ENCODE measurements at regions not wholly inside any gene's neighbourhood (a gene's known extent, or its start where the extent isn't known, plus 50 kb on each side); places are given as distances from the start of the nearest gene placed in this dataset.
A peak's percentile ranks its signal among the peaks of the same experiment; 100 is the strongest.

DNA sequence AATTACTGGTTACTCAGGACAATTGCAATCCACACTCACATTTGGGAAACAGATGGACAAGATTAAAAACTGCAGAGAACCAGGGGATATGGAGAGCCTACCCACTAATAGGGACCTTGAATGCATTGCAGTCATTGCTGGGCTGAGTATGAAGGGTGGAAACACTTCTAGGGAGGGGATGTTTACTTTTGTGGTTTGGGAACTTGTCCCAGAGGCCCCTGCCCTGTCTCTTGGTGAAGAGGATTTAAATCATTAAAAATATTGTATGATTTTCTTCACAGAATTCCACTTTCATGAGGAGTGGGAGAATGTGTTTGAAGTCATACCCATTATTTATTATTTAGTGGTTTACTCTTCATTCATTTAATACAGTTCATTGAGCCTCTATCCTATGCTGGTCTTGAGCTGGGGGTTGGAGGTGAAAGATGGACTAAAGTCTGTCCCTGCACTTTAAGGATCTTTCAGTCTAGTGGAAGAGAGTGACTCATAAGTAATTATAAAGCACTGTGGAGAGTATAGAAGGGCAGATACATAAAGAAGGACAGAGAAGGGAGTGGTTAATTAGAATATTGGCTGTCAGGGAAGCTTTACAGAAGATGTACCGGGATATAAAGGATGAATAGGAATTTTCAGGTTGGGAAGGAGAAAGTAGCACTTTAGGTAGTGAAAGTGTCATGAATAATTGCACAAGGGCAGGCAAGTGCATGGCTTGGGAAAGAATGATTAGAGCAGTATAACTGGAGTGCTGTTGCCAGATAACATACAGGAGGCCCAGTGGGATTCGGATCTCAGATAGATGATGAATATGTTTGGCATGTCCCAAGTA, 313.4 kb downstream of the LPIN1 start:
- Mint-ChIP-seq H3K27ac (peak overlapping the region in 1 of 2 donors; percentile 11), H3K27me3 (peaks cover 12 to 22% of the 10 kb centered on the region in 2 donors), H3K4me3 (peak overlapping the region; percentile 3), H3K36me3 (peaks cover 10% of the 10 kb centered on the region), H3K4me1 (ENCODE audit: low read depth in 2 of 2) (peaks cover 77 to 80% of the 10 kb centered on the region in 2 donors), H3K9me3 (no peaks in the 10 kb centered on the region)
- ATAC-seq (no peak), DNase-seq (ENCODE audit: low spot score) (no peak)

DNA sequence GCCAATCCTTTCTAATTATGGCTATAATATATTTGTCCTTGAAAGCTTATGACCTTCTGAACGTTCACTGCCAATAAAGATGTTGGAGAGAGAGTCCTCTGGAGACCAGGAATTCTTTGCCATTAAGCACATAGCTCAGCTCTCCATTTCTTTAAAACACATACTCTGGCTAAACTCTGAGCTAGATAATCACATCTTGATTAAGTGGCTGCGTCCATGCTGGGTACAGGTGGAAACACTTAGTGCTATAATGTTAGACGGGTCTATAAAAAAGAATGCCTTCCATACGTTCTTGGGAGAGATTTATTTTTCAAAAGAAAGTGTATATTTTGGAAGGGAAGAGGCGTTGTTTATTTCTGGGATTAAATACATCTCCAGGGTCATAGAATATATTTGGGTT, 314.5 kb downstream of the LPIN1 start:
- DNase-seq (ENCODE audit: low spot score): no peak
- H3K27me3 Mint-ChIP-seq: peaks cover 12 to 17% of the 10 kb centered on the region in 2 donors
- no peak overlapping the region for H3K4me3 Mint-ChIP-seq
- no peak for ATAC-seq
- H3K4me1 Mint-ChIP-seq (ENCODE audit: low read depth in 2 of 2): peaks cover 81 to 82% of the 10 kb centered on the region in 2 donors
- H3K9me3 Mint-ChIP-seq: peaks cover 4% of the 10 kb centered on the region
- no peak overlapping the region for H3K27ac Mint-ChIP-seq
- H3K36me3 Mint-ChIP-seq: peaks cover 17% of the 10 kb centered on the region

DNA sequence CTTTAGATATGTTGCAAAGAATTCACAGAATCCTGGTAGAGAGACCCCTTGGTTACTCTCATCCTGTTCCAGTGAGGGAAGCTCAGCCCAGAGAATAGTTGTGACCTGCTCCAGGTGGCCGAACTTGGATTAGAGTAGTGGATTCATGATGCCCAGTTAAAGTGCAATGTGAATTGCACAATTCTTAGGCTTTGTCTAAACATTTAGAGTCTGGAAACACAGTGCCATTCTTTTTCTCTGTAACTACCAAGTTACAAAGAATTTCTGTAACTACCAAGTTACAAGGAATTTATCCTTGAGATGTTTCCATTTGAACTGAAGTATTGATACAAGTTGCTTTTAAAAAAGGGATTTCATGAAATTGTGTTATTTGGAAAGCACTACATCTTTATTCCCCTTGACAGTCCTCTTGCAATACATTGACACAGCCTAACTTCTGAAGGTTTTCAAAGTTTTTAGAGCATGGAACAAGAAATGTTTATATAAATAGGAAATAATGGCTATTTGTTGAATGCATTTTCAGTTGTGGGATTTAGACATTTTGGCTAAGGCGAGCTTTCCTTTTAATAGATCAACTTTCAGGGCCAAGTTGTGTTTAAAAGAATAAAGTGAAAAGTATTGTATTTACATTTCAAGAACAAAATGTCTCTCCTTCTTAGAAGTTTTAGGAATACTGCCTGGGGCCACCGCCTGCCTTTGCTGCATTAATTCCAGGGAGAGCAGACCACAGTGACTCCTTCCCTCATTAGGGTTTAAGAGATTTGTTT, 315.0 kb downstream of the LPIN1 start:
- Mint-ChIP-seq H3K27ac (no peak overlapping the region), H3K9me3 (peaks cover 4% of the 10 kb centered on the region), H3K4me3 (no peak overlapping the region), H3K27me3 (peaks cover 13 to 14% of the 10 kb centered on the region in 2 donors), H3K36me3 (peaks cover 17% of the 10 kb centered on the region), H3K4me1 (ENCODE audit: low read depth in 2 of 2) (peaks cover 83% of the 10 kb centered on the region in 2 donors)
- ATAC-seq (no peak), DNase-seq (ENCODE audit: low spot score) (no peak)

DNA sequence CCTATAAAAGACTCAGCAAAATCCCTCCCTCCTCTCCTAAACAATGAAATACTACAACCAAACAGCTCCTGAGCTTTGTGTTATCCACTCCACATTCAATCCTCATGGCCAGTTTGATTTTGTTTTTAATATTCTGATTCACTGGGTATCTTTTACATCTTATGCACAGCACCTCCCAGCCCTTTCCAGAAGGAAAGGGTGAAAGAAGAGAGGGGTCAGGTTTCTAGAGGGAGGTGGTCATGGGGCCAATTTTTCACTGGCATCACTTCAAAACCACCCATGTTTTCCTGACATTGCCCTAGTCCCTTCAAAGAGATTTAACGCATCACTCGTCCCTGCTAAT, 315.6 kb downstream of the LPIN1 start:
- no peak overlapping the region for H3K27ac Mint-ChIP-seq
- DNase-seq (ENCODE audit: low spot score): no peak
- H3K9me3 Mint-ChIP-seq: peaks cover 4% of the 10 kb centered on the region
- H3K36me3 Mint-ChIP-seq: peaks cover 17% of the 10 kb centered on the region
- H3K27me3 Mint-ChIP-seq: peaks cover 14 to 15% of the 10 kb centered on the region in 2 donors
- no peak overlapping the region for H3K4me3 Mint-ChIP-seq
- H3K4me1 Mint-ChIP-seq (ENCODE audit: low read depth in 2 of 2): peaks cover 81 to 82% of the 10 kb centered on the region in 2 donors
- no peak for ATAC-seq

DNA sequence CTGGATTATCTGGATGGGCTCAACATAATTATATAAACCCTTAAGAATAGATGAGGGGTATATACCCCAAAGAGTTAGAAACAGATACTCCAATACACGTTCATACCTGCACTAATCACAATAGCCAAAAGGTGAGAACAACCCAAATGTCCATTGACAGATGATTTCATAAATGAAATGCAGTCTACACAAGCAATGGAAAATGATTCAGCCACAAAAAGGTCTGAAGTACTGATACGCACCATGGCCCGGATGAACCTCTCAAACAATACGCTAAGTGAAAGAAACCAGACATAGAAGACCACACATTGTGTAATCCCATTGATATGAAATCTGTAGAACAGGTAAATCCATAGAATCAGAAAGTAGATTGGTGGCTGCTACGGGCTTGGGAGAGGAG, 316.8 kb downstream of the LPIN1 start:
- H3K9me3 Mint-ChIP-seq: peaks cover 4% of the 10 kb centered on the region
- peaks cover 14 to 15% of the 10 kb centered on the region in 2 donors for H3K27me3 Mint-ChIP-seq
- DNase-seq (ENCODE audit: low spot score) (no peak), ATAC-seq (no peak)
- H3K4me3 Mint-ChIP-seq: peak overlapping the region; percentile 82
- H3K4me1 Mint-ChIP-seq (ENCODE audit: low read depth in 2 of 2): peaks cover 71 to 74% of the 10 kb centered on the region in 2 donors
- H3K27ac Mint-ChIP-seq: peak overlapping the region; percentile 32 to 65
- peaks cover 17% of the 10 kb centered on the region for H3K36me3 Mint-ChIP-seq

DNA sequence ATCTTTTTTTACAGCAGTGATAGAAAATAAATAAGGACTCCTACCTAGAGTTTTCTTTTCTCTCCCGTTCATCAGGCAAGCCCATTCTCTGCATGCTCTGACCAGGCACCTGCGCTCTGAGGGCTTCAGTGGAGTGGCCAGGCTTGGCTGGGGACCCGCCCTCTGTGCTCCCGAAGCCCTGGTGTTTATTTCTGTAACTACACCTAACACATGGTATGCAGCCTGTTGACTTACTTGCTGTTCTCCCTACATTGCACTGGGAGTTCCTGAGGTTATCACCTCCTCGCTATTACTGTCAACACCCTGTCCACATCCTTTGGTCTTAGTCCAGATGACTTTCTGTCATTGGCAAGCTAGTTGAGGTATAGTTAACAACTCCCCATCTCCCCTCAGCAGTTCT, 317.7 kb downstream of the LPIN1 start:
- Mint-ChIP-seq H3K9me3 (peaks cover 4% of the 10 kb centered on the region), H3K4me3 (peak overlapping the region; percentile 82), H3K4me1 (ENCODE audit: low read depth in 2 of 2) (peaks cover 62 to 67% of the 10 kb centered on the region in 2 donors), H3K36me3 (peaks cover 17% of the 10 kb centered on the region), H3K27me3 (peaks cover 14 to 15% of the 10 kb centered on the region in 2 donors), H3K27ac (peak overlapping the region; percentile 21 to 65)
- ATAC-seq (peak; percentile 98 to 99), DNase-seq (ENCODE audit: low spot score) (peak; percentile 82)

DNA sequence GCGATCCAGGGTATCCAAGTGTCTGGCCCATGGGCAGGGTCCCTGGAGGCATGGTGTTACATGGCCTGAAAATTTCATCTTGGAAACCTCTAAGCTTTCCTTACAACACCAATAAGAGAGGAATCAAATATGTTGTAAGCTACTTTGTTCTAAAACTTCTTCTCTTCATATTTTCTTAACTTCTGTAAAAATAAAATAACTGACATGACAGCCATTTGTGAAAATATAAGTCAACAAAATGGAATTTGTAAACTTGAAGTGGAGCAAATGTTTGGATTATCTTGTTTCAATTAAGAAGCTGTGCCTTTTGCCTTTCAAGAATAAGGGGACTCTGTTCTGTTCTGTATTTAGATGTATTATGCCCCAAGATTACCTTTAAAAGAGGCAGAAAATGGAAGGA, 319.7 kb downstream of the LPIN1 start:
- Mint-ChIP-seq H3K4me1 (ENCODE audit: low read depth in 2 of 2) (peaks cover 54 to 60% of the 10 kb centered on the region in 2 donors), H3K27me3 (peaks cover 9 to 15% of the 10 kb centered on the region in 2 donors), H3K4me3 (no peak overlapping the region), H3K27ac (no peak overlapping the region), H3K36me3 (peaks cover 22% of the 10 kb centered on the region), H3K9me3 (peaks cover 4% of the 10 kb centered on the region)
- DNase-seq (ENCODE audit: low spot score): no peak
- no peak for ATAC-seq

DNA sequence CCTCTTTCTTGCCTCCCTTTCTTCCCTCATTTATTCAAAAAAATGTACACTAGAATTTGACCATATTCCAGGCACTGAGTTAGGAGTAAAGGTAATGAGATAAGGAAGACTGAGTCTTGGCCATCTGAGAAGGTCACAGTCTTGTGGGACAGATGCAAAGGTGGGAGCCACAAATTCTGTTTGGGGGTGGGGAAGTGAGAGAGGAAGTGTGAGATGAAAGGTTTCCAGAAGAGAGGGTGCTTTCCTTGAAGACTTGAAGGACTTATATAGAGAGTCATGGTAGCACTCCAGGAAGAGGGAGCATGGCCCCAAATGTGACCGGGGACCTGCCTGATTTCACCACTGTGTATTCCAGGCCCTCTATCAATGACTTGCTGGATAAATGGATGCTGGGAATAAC, 320.6 kb downstream of the LPIN1 start:
- ATAC-seq (no peak), DNase-seq (ENCODE audit: low spot score) (no peak)
- no peak overlapping the region for H3K4me3 Mint-ChIP-seq
- no peak overlapping the region for H3K27ac Mint-ChIP-seq
- H3K27me3 Mint-ChIP-seq: peaks cover 9 to 15% of the 10 kb centered on the region in 2 donors
- peaks cover 4% of the 10 kb centered on the region for H3K9me3 Mint-ChIP-seq
- peaks cover 56 to 59% of the 10 kb centered on the region in 2 donors for H3K4me1 Mint-ChIP-seq (ENCODE audit: low read depth in 2 of 2)
- peaks cover 22% of the 10 kb centered on the region for H3K36me3 Mint-ChIP-seq

DNA sequence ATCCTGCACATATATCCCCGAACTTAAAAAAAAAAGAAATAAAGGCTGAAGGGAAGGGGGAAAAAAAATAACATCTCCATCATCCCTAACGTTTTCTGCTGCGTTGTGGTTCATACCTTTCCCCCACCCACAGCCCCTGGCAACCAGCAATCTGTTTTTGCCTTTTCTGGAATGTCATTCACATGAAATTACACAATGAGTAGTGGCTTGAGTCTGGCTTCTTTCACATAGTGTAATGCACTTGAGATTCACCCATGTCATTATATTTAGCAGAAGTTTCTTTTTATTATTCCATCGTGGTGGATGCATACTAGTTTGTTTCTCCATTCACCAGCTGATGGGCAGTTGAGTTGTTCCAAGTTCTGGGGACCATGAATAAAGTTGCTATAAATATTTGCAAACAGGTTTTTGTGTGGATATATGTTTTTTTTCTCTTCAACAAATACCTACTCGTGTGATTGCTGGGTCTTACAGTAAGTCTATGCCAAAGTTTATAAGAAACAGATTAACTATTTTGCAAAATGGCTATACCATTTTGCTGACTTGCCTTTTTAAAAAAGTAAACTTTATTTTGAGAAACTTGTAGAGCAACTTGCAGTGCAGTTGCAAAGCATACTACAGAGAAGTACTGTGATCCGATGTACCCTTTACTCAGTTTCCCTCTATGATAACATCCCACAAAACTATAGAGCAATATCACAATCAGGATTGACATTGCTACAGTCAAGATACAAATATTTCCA, 322.5 kb downstream of the LPIN1 start:
- DNase-seq (ENCODE audit: low spot score) (no peak), ATAC-seq (no peak)
- H3K27ac Mint-ChIP-seq: no peak overlapping the region
- peaks cover 13% of the 10 kb centered on the region for H3K36me3 Mint-ChIP-seq
- H3K9me3 Mint-ChIP-seq: peaks cover 4% of the 10 kb centered on the region
- H3K4me1 Mint-ChIP-seq (ENCODE audit: low read depth in 2 of 2): peaks cover 51 to 52% of the 10 kb centered on the region in 2 donors
- H3K4me3 Mint-ChIP-seq: no peak overlapping the region
- peaks cover 9 to 15% of the 10 kb centered on the region in 2 donors for H3K27me3 Mint-ChIP-seq

DNA sequence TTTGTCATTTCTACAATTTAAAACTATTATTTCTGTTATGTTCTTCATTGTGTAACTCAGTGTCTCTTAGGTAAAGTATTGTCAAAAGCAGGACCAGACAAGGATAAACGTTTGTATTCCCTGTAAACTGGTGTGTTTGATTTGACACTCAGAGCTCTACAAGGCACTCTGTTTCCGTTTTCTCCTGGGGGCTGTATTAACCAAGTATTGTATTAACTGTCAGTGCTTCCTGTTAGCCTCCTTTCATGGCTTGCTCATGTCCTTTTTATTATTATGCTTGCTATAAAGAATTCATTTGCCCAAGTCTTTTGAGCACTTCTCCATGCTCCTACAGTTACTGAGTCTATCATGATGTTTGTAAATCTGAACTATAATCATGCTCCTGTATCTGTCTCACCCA, 323.7 kb downstream of the LPIN1 start:
- Mint-ChIP-seq H3K27me3 (peaks cover 9 to 13% of the 10 kb centered on the region in 2 donors), H3K4me3 (no peak overlapping the region), H3K4me1 (ENCODE audit: low read depth in 2 of 2) (peaks cover 49% of the 10 kb centered on the region in 2 donors), H3K27ac (peak overlapping the region in 1 of 2 donors; percentile 15), H3K9me3 (peaks cover 2% of the 10 kb centered on the region), H3K36me3 (peaks cover 9% of the 10 kb centered on the region)
- no peak for ATAC-seq
- no peak for DNase-seq (ENCODE audit: low spot score)

DNA sequence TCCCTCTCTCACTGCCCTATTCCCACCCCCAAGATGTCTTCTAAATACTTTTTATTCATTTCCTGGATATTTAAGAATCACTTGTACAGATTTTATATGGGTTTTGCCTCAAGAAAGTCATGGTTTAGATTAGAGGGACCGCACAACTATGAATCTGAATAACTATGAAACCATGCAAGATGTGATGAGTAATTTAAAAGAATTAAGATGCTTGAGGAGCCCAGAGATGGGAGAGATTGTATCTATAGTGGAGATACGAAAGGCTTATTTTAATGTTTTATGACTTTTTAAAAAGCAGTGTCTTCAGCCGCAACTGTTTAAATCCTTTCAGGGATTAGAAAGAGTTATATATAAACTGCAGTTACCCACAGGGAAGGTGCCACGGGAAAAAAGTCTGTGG, 324.1 kb downstream of the LPIN1 start:
- DNase-seq (ENCODE audit: low spot score) (no peak), ATAC-seq (no peak)
- Mint-ChIP-seq H3K4me3 (no peak overlapping the region), H3K27me3 (peaks cover 9 to 12% of the 10 kb centered on the region in 2 donors), H3K27ac (peak overlapping the region in 1 of 2 donors; percentile 15), H3K36me3 (peaks cover 6% of the 10 kb centered on the region), H3K9me3 (no peaks in the 10 kb centered on the region), H3K4me1 (ENCODE audit: low read depth in 2 of 2) (peaks cover 45 to 46% of the 10 kb centered on the region in 2 donors)

DNA sequence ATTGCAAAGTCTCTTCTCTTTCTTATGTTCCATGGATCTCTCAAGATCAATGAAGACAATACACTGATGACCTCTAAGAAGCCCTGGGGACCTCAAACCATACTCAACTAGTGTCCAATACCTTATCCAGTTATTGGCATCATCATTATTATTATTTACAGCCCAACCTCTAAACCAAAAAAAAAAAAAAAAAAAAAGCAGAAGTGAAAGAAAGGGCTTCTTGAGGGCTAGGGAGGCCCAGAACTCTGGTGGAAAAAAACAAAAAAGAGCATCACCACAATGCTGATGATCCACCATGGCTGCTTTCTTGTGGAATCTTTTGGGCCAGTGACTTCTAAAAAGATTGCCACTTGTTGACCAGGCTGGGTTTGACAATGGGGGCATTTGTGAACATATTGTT, 324.9 kb downstream of the LPIN1 start:
- no peak for DNase-seq (ENCODE audit: low spot score)
- no peak overlapping the region for H3K27ac Mint-ChIP-seq
- ATAC-seq: no peak
- H3K27me3 Mint-ChIP-seq: peaks cover 9 to 10% of the 10 kb centered on the region in 2 donors
- H3K4me3 Mint-ChIP-seq: no peak overlapping the region
- H3K4me1 Mint-ChIP-seq (ENCODE audit: low read depth in 2 of 2): peaks cover 39 to 40% of the 10 kb centered on the region in 2 donors
- H3K9me3 Mint-ChIP-seq: no peaks in the 10 kb centered on the region
- H3K36me3 Mint-ChIP-seq: peaks cover 6% of the 10 kb centered on the region

DNA sequence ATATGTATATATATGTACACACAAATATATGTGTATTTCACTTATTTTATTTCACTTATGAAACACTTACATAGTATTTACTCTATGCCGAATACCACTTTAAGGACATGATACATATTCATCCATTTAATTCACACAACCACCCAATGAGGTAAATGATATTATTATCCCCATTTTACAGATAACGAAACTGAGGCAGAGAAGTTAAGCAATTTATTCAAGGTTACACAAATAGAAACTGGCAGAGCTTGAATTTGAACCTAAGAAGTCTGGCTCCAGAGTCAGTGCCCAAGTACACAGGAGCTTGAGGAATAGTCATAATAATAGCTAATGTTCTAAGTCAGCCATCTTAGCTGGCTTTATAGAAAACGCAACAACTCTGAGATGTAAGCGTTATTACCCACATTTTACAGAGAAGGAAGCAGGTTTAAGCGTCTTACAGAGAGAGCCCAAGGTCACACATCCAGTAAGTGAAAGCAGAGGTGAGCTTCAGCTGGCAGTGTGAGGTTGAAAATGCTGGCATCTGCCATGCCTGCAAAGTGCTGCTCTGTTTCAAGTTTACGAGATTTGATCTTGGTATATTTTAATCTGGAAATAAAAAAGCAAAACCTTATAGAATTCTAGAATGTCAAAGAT, 326.9 kb downstream of the LPIN1 start:
- Mint-ChIP-seq H3K36me3 (peaks cover 6% of the 10 kb centered on the region), H3K4me1 (ENCODE audit: low read depth in 2 of 2) (peaks cover 38 to 43% of the 10 kb centered on the region in 2 donors), H3K9me3 (no peaks in the 10 kb centered on the region)

More for the DNA sequence above, 326.9 kb downstream of the LPIN1 start:
- ATAC-seq (peak; percentile 57 to 60), DNase-seq (ENCODE audit: low spot score) (no peak)
- H3K27me3 Mint-ChIP-seq: peaks cover 10 to 17% of the 10 kb centered on the region in 2 donors
- H3K27ac Mint-ChIP-seq: peak overlapping the region; percentile 48 to 68
- H3K4me3 Mint-ChIP-seq: peak overlapping the region; percentile 50

Data from natural killer cell treated with Interleukin-12 subunit alpha and Interleukin-12 subunit beta and Interleukin-15 and Interleukin-18, amount 100 ng/mL, for 72 hours (primary cell).